ENCODE measurements at regions not wholly inside any gene's neighbourhood (a gene's known extent, or its start where the extent isn't known, plus 50 kb on each side); places are given as distances from the start of the nearest gene placed in this dataset.
A peak's percentile ranks its signal among the peaks of the same experiment; 100 is the strongest.

DNA sequence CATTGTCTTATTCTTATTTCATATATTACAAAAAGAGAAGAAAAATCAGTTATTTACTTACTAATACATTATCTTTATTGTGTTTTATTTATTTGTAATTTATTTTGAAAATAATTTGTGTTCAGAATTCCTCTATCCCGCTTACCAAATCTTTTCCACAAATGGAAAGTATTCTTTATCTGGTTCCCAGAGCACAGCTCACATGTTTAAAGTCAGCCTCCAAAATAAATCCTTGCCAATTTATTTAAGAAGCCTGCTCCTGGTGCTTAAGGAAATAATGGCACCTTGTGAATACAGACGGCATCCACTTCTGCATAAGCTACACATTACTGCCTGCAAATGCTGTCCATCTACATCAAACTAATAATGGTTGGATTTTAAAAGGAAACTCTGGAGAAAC, 435.4 kb downstream of the MTRR start:
- Histone ChIP-seq H3K4me3 (ENCODE audit: low read length) (no peak overlapping the region), H3K9me3 (replicated peaks; ENCODE audit: control insufficient read depth, low read depth, low read length) (peaks cover 11% of the 10 kb centered on the region), H3K4me1 (ENCODE audit: control insufficient read depth, insufficient read depth, low read length) (no peaks in the 10 kb centered on the region), H3K36me3 (ENCODE audit: control insufficient read depth, insufficient read depth, low read length) (no peaks in the 10 kb centered on the region), H3K27ac (ENCODE audit: low read length) (no peak overlapping the region), H3K27me3 (ENCODE audit: control insufficient read depth, insufficient read depth, low read length) (no peaks in the 10 kb centered on the region)
- no CpG with 5 or more reads among the region's 2 CpGs for WGBS (ENCODE audit: insufficient coverage)
- DNase-seq = peak; percentile 72

DNA sequence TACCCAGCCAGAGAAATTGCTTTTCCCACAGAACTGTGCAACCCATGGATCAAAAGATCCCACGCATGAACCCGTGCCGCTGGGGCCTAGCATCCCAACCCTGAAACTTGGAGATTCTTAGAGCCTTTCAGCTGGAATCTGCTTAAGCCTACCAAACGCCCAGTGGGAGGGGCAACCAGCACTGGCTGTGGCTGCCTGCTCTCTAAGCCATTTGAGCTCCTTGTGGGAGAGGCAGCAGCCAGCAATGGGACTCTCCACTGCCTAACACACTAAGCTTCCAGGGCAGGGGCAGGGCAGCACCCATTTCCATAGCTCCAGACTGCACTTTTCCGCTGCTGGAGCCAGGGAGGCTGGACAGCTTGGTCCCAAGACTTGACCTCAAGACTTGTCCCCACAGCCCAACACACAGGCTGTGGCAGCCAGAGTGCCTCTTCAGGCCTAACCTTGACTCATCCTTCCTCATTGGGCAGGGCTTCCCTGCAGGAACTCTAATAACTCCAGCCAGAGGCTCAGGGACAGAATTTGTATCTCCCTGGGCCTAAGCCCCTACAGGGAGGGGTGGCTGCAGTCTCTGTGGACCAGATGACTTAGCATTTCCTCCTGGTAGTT, 437.4 kb downstream of the MTRR start:
- Histone ChIP-seq H3K9me3 (replicated peaks; ENCODE audit: control insufficient read depth, low read depth, low read length) (peaks cover 11% of the 10 kb centered on the region), H3K27me3 (ENCODE audit: control insufficient read depth, insufficient read depth, low read length) (no peaks in the 10 kb centered on the region), H3K4me3 (ENCODE audit: low read length) (no peak overlapping the region), H3K4me1 (ENCODE audit: control insufficient read depth, insufficient read depth, low read length) (no peaks in the 10 kb centered on the region), H3K36me3 (ENCODE audit: control insufficient read depth, insufficient read depth, low read length) (no peaks in the 10 kb centered on the region), H3K27ac (ENCODE audit: low read length) (no peak overlapping the region)
- 91% methylated on average over 4 of the region's 5 CpGs for WGBS (ENCODE audit: insufficient coverage)
- no peak for DNase-seq

DNA sequence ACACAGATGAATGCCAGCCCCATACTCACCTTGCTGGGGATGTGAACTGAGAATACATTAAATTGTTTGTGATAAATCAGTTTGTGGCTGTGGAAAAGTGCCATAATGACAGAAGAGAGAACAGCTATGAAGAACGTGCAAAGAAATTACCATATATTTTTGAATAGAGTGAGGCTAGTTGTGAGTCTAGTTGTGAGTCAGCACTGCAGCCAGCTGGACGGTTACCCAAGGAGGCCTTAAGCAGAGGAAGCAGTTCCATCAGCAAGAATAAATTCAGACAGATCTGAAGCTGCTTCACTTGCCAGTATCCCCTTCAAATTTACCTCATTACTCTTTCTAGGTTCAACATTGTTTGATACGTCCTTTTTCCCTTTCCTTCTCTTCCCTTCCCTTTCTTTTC, 446.0 kb downstream of the MTRR start:
- Histone ChIP-seq H3K4me3 (ENCODE audit: low read length) (no peak overlapping the region), H3K9me3 (replicated peaks; ENCODE audit: control insufficient read depth, low read depth, low read length) (no peaks in the 10 kb centered on the region), H3K27me3 (ENCODE audit: control insufficient read depth, insufficient read depth, low read length) (no peaks in the 10 kb centered on the region), H3K27ac (ENCODE audit: low read length) (no peak overlapping the region), H3K36me3 (ENCODE audit: control insufficient read depth, insufficient read depth, low read length) (no peaks in the 10 kb centered on the region), H3K4me1 (ENCODE audit: control insufficient read depth, insufficient read depth, low read length) (no peaks in the 10 kb centered on the region)
- no peak for DNase-seq
- WGBS (ENCODE audit: insufficient coverage) = 45% methylated on average over 2 of the region's 3 CpGs

DNA sequence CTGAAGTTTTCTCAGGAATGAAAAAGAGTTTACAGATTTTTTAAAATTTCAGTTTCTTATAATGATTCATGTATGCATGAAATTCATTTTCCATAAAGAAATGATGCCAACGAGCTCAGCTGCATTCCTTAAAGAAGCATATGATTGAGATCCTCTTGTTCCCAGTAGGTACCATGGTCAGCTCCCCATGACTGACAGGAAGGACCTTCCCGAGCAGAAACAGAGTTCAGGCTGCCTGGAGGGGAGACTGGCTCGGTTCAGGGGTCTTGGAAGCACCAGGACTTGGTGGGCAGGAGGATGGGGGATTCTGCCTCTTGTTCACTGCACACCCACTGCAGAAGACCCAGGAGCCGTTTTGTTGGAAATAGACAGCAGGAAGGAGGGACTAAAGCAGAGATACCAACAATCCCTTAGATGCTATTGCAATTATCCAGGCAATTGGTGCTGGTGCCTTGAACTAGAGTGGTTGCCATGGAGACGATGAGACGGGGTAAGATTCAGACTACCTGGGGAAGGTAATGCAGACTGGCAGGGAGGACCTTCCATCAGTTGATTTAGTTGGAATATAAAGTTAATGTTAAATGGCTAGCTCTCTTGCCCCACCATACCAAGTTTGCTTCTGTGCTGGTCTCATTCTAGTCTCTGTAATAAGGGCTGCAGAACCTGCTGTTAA, 447.8 kb downstream of the MTRR start:
- no peak for DNase-seq

DNA sequence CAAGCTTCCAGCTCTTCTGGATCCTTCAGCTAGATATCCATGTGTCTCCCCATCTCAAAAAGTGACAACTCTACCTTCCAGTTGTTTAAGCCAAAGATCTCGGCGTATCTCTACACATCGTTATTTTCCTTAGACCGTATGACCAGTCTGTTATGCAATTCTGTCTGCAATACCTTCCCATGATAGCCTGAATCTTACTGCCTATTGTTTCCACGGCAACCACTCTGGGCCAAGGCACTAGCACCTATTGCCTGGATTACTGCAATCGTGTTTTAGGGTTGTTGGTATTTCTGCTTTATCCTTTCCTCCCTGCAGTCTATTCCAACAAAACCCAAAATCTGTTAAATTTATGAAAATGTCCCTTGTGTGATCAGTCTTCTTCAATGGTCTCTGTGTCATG, 448.4 kb downstream of the MTRR start:
- no peak overlapping the region for H3K4me3 ChIP-seq (ENCODE audit: low read length)
- no peaks in the 10 kb centered on the region for H3K36me3 ChIP-seq (ENCODE audit: control insufficient read depth, insufficient read depth, low read length)
- no peaks in the 10 kb centered on the region for H3K9me3 ChIP-seq (replicated peaks; ENCODE audit: control insufficient read depth, low read depth, low read length)
- DNase-seq = no peak
- 97% methylated on average over 5 of the region's 6 CpGs for WGBS (ENCODE audit: insufficient coverage)
- no peaks in the 10 kb centered on the region for H3K4me1 ChIP-seq (ENCODE audit: control insufficient read depth, insufficient read depth, low read length)
- H3K27ac ChIP-seq (ENCODE audit: low read length) = no peak overlapping the region
- H3K27me3 ChIP-seq (ENCODE audit: control insufficient read depth, insufficient read depth, low read length) = no peaks in the 10 kb centered on the region

More for the DNA sequence above, 447.8 kb downstream of the MTRR start:
- 57% methylated on average over 1 of the region's 6 CpGs for WGBS (ENCODE audit: insufficient coverage)
- Histone ChIP-seq H3K27me3 (ENCODE audit: control insufficient read depth, insufficient read depth, low read length) (no peaks in the 10 kb centered on the region), H3K4me1 (ENCODE audit: control insufficient read depth, insufficient read depth, low read length) (no peaks in the 10 kb centered on the region), H3K4me3 (ENCODE audit: low read length) (no peak overlapping the region), H3K9me3 (replicated peaks; ENCODE audit: control insufficient read depth, low read depth, low read length) (no peaks in the 10 kb centered on the region), H3K27ac (ENCODE audit: low read length) (no peak overlapping the region), H3K36me3 (ENCODE audit: control insufficient read depth, insufficient read depth, low read length) (no peaks in the 10 kb centered on the region)

DNA sequence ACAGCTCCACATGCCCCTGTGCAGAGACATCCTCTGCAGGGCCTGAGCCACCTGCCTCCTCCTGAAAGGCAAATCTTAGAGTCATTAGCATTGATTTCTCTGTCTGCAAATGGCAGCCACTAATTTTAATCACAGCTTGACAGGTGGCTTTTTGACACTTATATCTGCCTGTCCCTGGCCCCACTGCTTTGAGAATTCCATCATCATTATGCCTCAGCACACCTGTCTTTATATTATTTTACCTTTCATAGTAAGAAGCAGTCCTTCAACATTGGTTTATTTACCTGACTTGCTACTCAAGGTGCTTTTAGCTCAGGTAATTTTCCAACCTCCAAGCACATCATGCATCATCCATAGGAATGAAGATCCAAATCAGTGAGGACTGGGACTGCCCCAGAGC, 451.3 kb downstream of the MTRR start:
- Histone ChIP-seq H3K36me3 (ENCODE audit: control insufficient read depth, insufficient read depth, low read length) (no peaks in the 10 kb centered on the region), H3K4me1 (ENCODE audit: control insufficient read depth, insufficient read depth, low read length) (no peaks in the 10 kb centered on the region), H3K27ac (ENCODE audit: low read length) (no peak overlapping the region), H3K9me3 (replicated peaks; ENCODE audit: control insufficient read depth, low read depth, low read length) (no peaks in the 10 kb centered on the region), H3K27me3 (ENCODE audit: control insufficient read depth, insufficient read depth, low read length) (no peaks in the 10 kb centered on the region), H3K4me3 (ENCODE audit: low read length) (no peak overlapping the region)
- DNase-seq = no peak

DNA sequence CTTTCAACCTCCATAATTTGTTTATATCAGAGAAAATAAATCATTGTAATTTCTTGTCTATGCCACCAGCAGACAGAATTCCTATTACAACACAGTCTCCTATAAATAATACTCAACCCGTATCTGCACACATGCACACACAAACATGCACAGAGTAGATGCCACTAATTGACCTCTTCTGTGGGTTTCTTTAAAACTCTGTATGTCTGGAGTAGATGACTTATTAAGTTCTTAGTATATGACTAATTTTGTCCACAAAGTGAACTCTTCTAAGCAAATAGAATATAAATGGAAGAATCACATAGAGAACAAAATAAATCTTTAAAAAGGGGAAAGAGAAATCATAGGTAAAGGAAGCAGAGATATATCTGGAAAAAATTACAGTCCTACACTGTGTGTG, 452.3 kb downstream of the MTRR start:
- Histone ChIP-seq H3K36me3 (ENCODE audit: control insufficient read depth, insufficient read depth, low read length) (no peaks in the 10 kb centered on the region), H3K4me1 (ENCODE audit: control insufficient read depth, insufficient read depth, low read length) (no peaks in the 10 kb centered on the region), H3K27me3 (ENCODE audit: control insufficient read depth, insufficient read depth, low read length) (no peaks in the 10 kb centered on the region), H3K9me3 (replicated peaks; ENCODE audit: control insufficient read depth, low read depth, low read length) (no peaks in the 10 kb centered on the region), H3K27ac (ENCODE audit: low read length) (no peak overlapping the region), H3K4me3 (ENCODE audit: low read length) (no peak overlapping the region)
- no peak for DNase-seq
- WGBS (ENCODE audit: insufficient coverage) = no CpG with 5 or more reads among the region's 1 CpG

DNA sequence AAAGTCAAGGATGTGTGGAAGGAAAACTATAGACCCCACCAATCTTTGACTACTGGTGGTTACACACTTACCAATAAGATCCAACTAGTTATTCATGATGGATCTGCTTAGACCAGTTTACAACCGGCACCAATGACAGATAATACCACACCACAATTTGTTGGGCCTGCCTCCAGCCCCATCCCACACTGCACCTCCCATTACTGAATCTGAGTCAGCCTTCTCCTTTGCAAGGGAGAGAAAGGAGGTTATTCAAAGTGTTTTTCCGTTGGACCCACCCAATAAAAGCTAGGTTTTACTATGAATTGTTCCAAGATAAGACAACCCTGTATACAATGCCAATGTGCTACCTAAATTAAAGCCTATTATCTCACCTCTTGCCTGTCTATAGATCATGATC, 453.5 kb downstream of the MTRR start:
- H3K9me3 ChIP-seq (replicated peaks; ENCODE audit: control insufficient read depth, low read depth, low read length) = no peaks in the 10 kb centered on the region
- no peaks in the 10 kb centered on the region for H3K36me3 ChIP-seq (ENCODE audit: control insufficient read depth, insufficient read depth, low read length)
- H3K4me1 ChIP-seq (ENCODE audit: control insufficient read depth, insufficient read depth, low read length) = no peaks in the 10 kb centered on the region
- H3K4me3 ChIP-seq (ENCODE audit: low read length) = no peak overlapping the region
- WGBS (ENCODE audit: insufficient coverage) = no CpG with 5 or more reads among the region's 2 CpGs
- H3K27ac ChIP-seq (ENCODE audit: low read length) = no peak overlapping the region
- no peak for DNase-seq
- H3K27me3 ChIP-seq (ENCODE audit: control insufficient read depth, insufficient read depth, low read length) = no peaks in the 10 kb centered on the region

DNA sequence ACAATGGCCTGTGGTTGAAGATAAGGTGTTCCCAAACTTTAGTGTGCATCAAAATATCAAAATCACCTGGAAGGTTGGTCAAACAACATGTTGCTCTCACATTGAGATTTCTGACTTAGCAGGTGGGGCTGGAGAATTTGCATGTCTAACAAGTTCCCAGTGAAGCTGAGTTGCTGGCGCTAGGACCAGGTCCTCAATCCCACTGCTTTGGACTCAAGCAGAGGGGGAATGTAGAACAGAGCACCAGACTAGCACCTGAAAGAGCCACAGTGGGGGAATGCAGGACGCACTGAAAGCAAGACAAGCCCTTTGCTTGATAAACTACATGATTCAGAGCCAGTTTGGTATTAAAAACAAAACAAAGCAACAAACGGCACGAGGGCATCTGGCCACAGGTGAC, 458.1 kb downstream of the MTRR start:
- H3K27me3 ChIP-seq (ENCODE audit: control insufficient read depth, insufficient read depth, low read length) = no peaks in the 10 kb centered on the region
- H3K4me3 ChIP-seq (ENCODE audit: low read length) = no peak overlapping the region
- no peak overlapping the region for H3K27ac ChIP-seq (ENCODE audit: low read length)
- 73% methylated on average over 2 of the region's 4 CpGs for WGBS (ENCODE audit: insufficient coverage)
- H3K36me3 ChIP-seq (ENCODE audit: control insufficient read depth, insufficient read depth, low read length) = no peaks in the 10 kb centered on the region
- H3K9me3 ChIP-seq (replicated peaks; ENCODE audit: control insufficient read depth, low read depth, low read length) = no peaks in the 10 kb centered on the region
- no peaks in the 10 kb centered on the region for H3K4me1 ChIP-seq (ENCODE audit: control insufficient read depth, insufficient read depth, low read length)
- DNase-seq = no peak

DNA sequence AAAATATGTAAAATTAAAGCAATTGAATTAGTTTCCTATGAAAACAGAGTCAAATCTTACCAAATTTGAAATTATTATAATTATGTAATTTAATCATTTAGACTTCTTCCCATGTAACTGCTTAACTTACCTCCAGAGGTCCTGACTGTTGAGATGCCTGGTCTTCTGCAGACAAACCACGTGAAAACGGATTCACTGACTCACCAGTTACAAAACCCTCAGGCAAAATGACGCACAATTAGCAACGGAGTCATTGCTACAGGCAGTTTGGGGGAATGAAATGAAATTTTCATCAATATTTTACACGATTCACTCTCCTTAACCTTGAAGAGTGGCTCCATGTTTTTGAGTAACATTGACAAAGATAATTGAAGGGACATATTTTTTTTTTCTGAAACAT, 460.8 kb downstream of the MTRR start:
- Histone ChIP-seq H3K4me3 (ENCODE audit: low read length) (no peak overlapping the region), H3K4me1 (ENCODE audit: control insufficient read depth, insufficient read depth, low read length) (peaks cover 3% of the 10 kb centered on the region), H3K27ac (ENCODE audit: low read length) (no peak overlapping the region), H3K9me3 (replicated peaks; ENCODE audit: control insufficient read depth, low read depth, low read length) (no peaks in the 10 kb centered on the region), H3K36me3 (ENCODE audit: control insufficient read depth, insufficient read depth, low read length) (no peaks in the 10 kb centered on the region), H3K27me3 (ENCODE audit: control insufficient read depth, insufficient read depth, low read length) (no peaks in the 10 kb centered on the region)
- 100% methylated on average over 1 of the region's 5 CpGs for WGBS (ENCODE audit: insufficient coverage)
- DNase-seq = no peak

Data from muscle of leg (tissue), 3 donors.